ENCODE measurements at regions not wholly inside any gene's neighbourhood (a gene's known extent, or its start where the extent isn't known, plus 50 kb on each side); places are given as distances from the start of the nearest gene placed in this dataset.

GRCh38 chr20:36824142-36824940, 50.8 kb upstream of the DSN1 start:
- H3K27me3 ChIP-seq (replicated peaks; ENCODE audit: control insufficient read depth, insufficient read depth, low read length): no peaks in the 10 kb centered on the region
- peaks cover 9% of the 10 kb centered on the region; the same call in 1 of the 2 replicates for H3K36me3 ChIP-seq (ENCODE audit: control insufficient read depth, insufficient read depth, low read length)
- CTCF ChIA-PET: interaction anchor here (0.7 to 1.7 kb wide), 2 partner anchors 16 to 32 kb away, joined by 5 read pairs; no protein-coding TSS in a partner anchor
- H3K4me3 Mint-ChIP-seq (ENCODE audit: unreplicated experiment): no peak overlapping the region
- no TSS peak for BruUV-seq (replicated peaks)
- TF ChIP-seq, protein P1, sequence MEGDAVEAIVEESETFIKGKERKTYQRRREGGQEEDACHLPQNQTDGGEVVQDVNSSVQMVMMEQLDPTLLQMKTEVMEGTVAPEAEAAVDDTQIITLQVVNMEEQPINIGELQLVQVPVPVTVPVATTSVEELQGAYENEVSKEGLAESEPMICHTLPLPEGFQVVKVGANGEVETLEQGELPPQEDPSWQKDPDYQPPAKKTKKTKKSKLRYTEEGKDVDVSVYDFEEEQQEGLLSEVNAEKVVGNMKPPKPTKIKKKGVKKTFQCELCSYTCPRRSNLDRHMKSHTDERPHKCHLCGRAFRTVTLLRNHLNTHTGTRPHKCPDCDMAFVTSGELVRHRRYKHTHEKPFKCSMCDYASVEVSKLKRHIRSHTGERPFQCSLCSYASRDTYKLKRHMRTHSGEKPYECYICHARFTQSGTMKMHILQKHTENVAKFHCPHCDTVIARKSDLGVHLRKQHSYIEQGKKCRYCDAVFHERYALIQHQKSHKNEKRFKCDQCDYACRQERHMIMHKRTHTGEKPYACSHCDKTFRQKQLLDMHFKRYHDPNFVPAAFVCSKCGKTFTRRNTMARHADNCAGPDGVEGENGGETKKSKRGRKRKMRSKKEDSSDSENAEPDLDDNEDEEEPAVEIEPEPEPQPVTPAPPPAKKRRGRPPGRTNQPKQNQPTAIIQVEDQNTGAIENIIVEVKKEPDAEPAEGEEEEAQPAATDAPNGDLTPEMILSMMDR (IDR thresholded peaks at IDR 0.05; ENCODE audit: insufficient read depth in 1 of 2, low read depth in 1 of 2, low read length in 1 of 2, severe bottlenecking in 1 of 2, unreplicated experiment in 1 of 2): no peak
- intact Hi-C loops (cut with micrococcal nuclease; ENCODE audit: unreplicated experiment): no loop called here
- H3K27ac Mint-ChIP-seq (ENCODE audit: unreplicated experiment): peak overlapping the region; percentile 20
- no peaks in the 10 kb centered on the region for H3K9me3 Mint-ChIP-seq (ENCODE audit: unreplicated experiment)
- POLR2A ChIA-PET: no interaction called here
- H3K9me3 ChIP-seq: no peaks in the 10 kb centered on the region
- DNase-seq: no peak
- H3K36me3 Mint-ChIP-seq (ENCODE audit: insufficient read depth, unreplicated experiment): peaks cover 23% of the 10 kb centered on the region
- H3K4me3 ChIP-seq (ENCODE audit: low read depth, low read length): no peak overlapping the region
- H3K27me3 Mint-ChIP-seq (ENCODE audit: insufficient read depth, unreplicated experiment): no peaks in the 10 kb centered on the region
- H3K4me1 ChIP-seq: peaks cover 15% of the 10 kb centered on the region
- peaks cover 4% of the 10 kb centered on the region for H3K4me1 Mint-ChIP-seq (ENCODE audit: low read depth, unreplicated experiment)

- no peak for DNase-seq
- Histone ChIP-seq H3K4me1 (peaks cover 7% of the 10 kb centered on the region), H3K27me3 (replicated peaks; ENCODE audit: control insufficient read depth, insufficient read depth, low read length) (no peaks in the 10 kb centered on the region), H3K4me3 (ENCODE audit: low read depth, low read length) (no peak overlapping the region), H3K9me3 (no peaks in the 10 kb centered on the region), H3K36me3 (ENCODE audit: control insufficient read depth, insufficient read depth, low read length) (peaks cover 8% of the 10 kb centered on the region; the same call in 1 of the 2 replicates)
- intact Hi-C loops (cut with micrococcal nuclease; ENCODE audit: unreplicated experiment): no loop called here
- ChIA-PET POLR2A (interaction anchor here (0.6 kb wide), 1 partner anchor 22 kb away, joined by 3 read pairs; no protein-coding TSS in a partner anchor), CTCF (interaction anchor here (0.6 to 1.7 kb wide), 3 partner anchors 17 to 942 kb away, joined by 3 to 5 read pairs (median 5); no protein-coding TSS in a partner anchor)
- H3K9me3 Mint-ChIP-seq (ENCODE audit: unreplicated experiment): no peaks in the 10 kb centered on the region
- TF ChIP-seq, protein P1 (IDR thresholded peaks at IDR 0.05; ENCODE audit: insufficient read depth in 1 of 2, low read depth in 1 of 2, low read length in 1 of 2, severe bottlenecking in 1 of 2, unreplicated experiment in 1 of 2): no peak
- H3K27me3 Mint-ChIP-seq (ENCODE audit: insufficient read depth, unreplicated experiment): no peaks in the 10 kb centered on the region
- H3K4me1 Mint-ChIP-seq (ENCODE audit: low read depth, unreplicated experiment): no peaks in the 10 kb centered on the region
- no peak overlapping the region for H3K27ac Mint-ChIP-seq (ENCODE audit: unreplicated experiment)
- no peak overlapping the region for H3K4me3 Mint-ChIP-seq (ENCODE audit: unreplicated experiment)
- peaks cover 23% of the 10 kb centered on the region for H3K36me3 Mint-ChIP-seq (ENCODE audit: insufficient read depth, unreplicated experiment)
- BruUV-seq (replicated peaks): no TSS peak
Observed at GRCh38 chr20:36825385-36826104, 50.4 kb upstream of the TLDC2 start.

Data from Caco-2 (cell line).